Panc1 (cell line): ENCODE measurements at regions not wholly inside any gene's neighbourhood (a gene's known extent, or its start where the extent isn't known, plus 50 kb on each side); places are given as distances from the start of the nearest gene placed in this dataset.

Experiments
- ATAC-seq: fragments of 200-7000 bp; cut with Tn5 transposase; 2 replicates; pipeline ENCODE4 v1.9.1; 2020; ENCODE audit warnings: mild to moderate bottlenecking, moderate library complexity
- BruUV-seq: library from RNA; stranded (reverse); fragments of 400-500 nt; replicated peaks from 2 replicates; lab custom pipeline; 2021; lab: Mats Ljungman, UMichigan
- CTCF ChIA-PET: fragments of 300-600 bp; sonication (Branson Sonifier 250); formaldehyde crosslinking; loops from one replicate; lab custom pipeline; 2022; ENCODE audit warnings: antibody characterized with exemption; lab: Charles Lee
- POLR2A ChIA-PET: fragments of 300-600 bp; sonication (Branson Sonifier 250); formaldehyde crosslinking; loops from one replicate; lab custom pipeline; 2022; ENCODE audit warnings: antibody characterized with exemption; lab: Charles Lee
- DNase-seq: peaks from one replicate; pipeline ENCODE4 v3.0.0-alpha.2; 2010; ENCODE audit warnings: low read depth, low spot score
- H3K27ac ChIP-seq: 2 replicates; pipeline ENCODE4 v1.5.1; 2011; ENCODE audit warnings: mild to moderate bottlenecking, low read length, inconsistent platforms
- H3K27me3 ChIP-seq: fragments of 200-500 bp; sonication (Bioruptor generic); 2 replicates; pipeline ENCODE4 v1.6.0; 2014; ENCODE audit warnings: low read length, inconsistent platforms; ENCODE audit not compliant: control insufficient read depth, insufficient read depth
- H3K36me3 ChIP-seq: fragments of 200-500 bp; sonication (Bioruptor generic); 2 replicates; pipeline ENCODE4 v1.5.1; 2014; ENCODE audit warnings: inconsistent platforms, mild to moderate bottlenecking, low read length, moderate library complexity; ENCODE audit not compliant: control insufficient read depth, insufficient read depth
- H3K4me1 ChIP-seq: 2 replicates; pipeline ENCODE4 v1.5.1; 2011; ENCODE audit warnings: inconsistent platforms, mild to moderate bottlenecking, low read length, moderate library complexity; ENCODE audit not compliant: control insufficient read depth, insufficient read depth
- H3K4me3 ChIP-seq, 2 experiments: 2 replicates each; pipeline ENCODE4 v1.5.1; 2011 to 2012; ENCODE audit warnings: low read depth in 2 of 2, low read length in 2 of 2, mild to moderate bottlenecking in 2 of 2, inconsistent platforms in 1 of 2, moderate library complexity in 1 of 2
- H3K9me3 ChIP-seq: fragments of 200-500 bp; sonication (Bioruptor generic); 2 replicates; pipeline ENCODE4 v1.5.1; 2014; ENCODE audit warnings: low read depth, mild to moderate bottlenecking, inconsistent platforms, low read length, moderate library complexity; ENCODE audit not compliant: control insufficient read depth, insufficient read depth
- CTCF ChIP-seq: fragments of 450-650 bp; IDR thresholded peaks from 2 replicates; pipeline ENCODE4 v1.5.1; 2017; ENCODE audit warnings: mild to moderate bottlenecking
- POLR2AphosphoS5 ChIP-seq: IDR thresholded peaks from 2 replicates; pipeline ENCODE4 v1.6.1; 2012; ENCODE audit warnings: mild to moderate bottlenecking, low read depth, low read length, moderate library complexity
- REST ChIP-seq, 2 experiments: IDR thresholded peaks; 2 replicates each; pipeline ENCODE4 v1.6.1; 2011 to 2012; ENCODE audit warnings: low read depth in 2 of 2, control low read depth in 1 of 2, low read length in 1 of 2, mild to moderate bottlenecking in 1 of 2, moderate library complexity in 1 of 2; ENCODE audit not compliant: insufficient read depth in 1 of 2
- SIN3A ChIP-seq: IDR thresholded peaks from 2 replicates; pipeline ENCODE4 v1.6.1; 2012; ENCODE audit warnings: low read depth, mild to moderate bottlenecking, low read length, moderate library complexity, borderline replicate concordance; ENCODE audit not compliant: insufficient read depth
- TCF7L2 ChIP-seq: IDR thresholded peaks from 2 replicates; pipeline ENCODE4 v1.6.1; 2011; ENCODE audit warnings: mild to moderate bottlenecking, low read depth, low read length, inconsistent platforms
- in situ Hi-C: cut with HindIII; loops from 2 replicates; pipeline ENCODE4 v1.10.0; 2016; ENCODE audit warnings: low sequenced_read_pairs, low pct_unique_long_range_greater_than_20kb
- intact Hi-C: fragments of 100-400 bp; cut with micrococcal nuclease; formaldehyde crosslinking; loops from one replicate; pipeline ENCODE4 v1.10.0; 2022; ENCODE audit not compliant: unreplicated experiment

- TF ChIP-seq CTCF (no peak), REST (IDR thresholded peaks at IDR 0.05; ENCODE audit: insufficient read depth in 1 of 2, low read depth in 2 of 2, low read length in 1 of 2) (no peak), POLR2AphosphoS5 (no peak)
These were observed 260.5 kb upstream of the WWC1 start for GRCh38 chr5:168030912-168031311.

GRCh38 chr5:168031614-168032013 is 259.8 kb upstream of the WWC1 start:
- Histone ChIP-seq H3K36me3 (no peaks in the 10 kb centered on the region), H3K4me3 (no peak overlapping the region), H3K27ac (no peak overlapping the region), H3K4me1 (no peaks in the 10 kb centered on the region), H3K9me3 (no peaks in the 10 kb centered on the region), H3K27me3 (peaks cover 4% of the 10 kb centered on the region; the same call in 1 of the 2 replicates)
- ChIA-PET CTCF (no interaction called here), POLR2A (no interaction called here)
- in situ Hi-C loops (no loop called here), intact Hi-C loops (loop anchor here (5.0 kb wide), 1 partner anchor 186 kb away; no protein-coding TSS in a partner anchor)
- TF ChIP-seq SIN3A (no peak), TCF7L2 (no peak), POLR2AphosphoS5 (no peak), CTCF (no peak), REST (IDR thresholded peaks at IDR 0.05; ENCODE audit: insufficient read depth in 1 of 2, low read depth in 2 of 2, low read length in 1 of 2) (no peak)
- no TSS peak for BruUV-seq
- no peak for ATAC-seq
- no peak for DNase-seq

More at GRCh38 chr5:168030912-168031311, 260.5 kb upstream of the WWC1 start:
- H3K36me3 ChIP-seq, result no peaks in the 10 kb centered on the region
- no peak overlapping the region for H3K4me3 ChIP-seq
- BruUV-seq, result no TSS peak
- peaks cover 4% of the 10 kb centered on the region; the same call in 1 of the 2 replicates for H3K27me3 ChIP-seq
- DNase-seq, result no peak
- ChIA-PET POLR2A (no interaction called here), CTCF (no interaction called here)
- no peaks in the 10 kb centered on the region for H3K4me1 ChIP-seq
- H3K9me3 ChIP-seq, result no peaks in the 10 kb centered on the region
- no peak overlapping the region for H3K27ac ChIP-seq
- intact Hi-C loops, result loop anchor here (5.0 kb wide), 1 partner anchor 186 kb away; no protein-coding TSS in a partner anchor
- in situ Hi-C loops, result no loop called here
- ATAC-seq, result no peak
